Activated CD8-positive, alpha-beta T cell treated with anti-CD3 and anti-CD28 coated beads for 36 hours (primary cell): ENCODE measurements at regions not wholly inside any gene's neighbourhood (a gene's known extent, or its start where the extent isn't known, plus 50 kb on each side); places are given as distances from the start of the nearest gene placed in this dataset.

Experiments used
- ATAC-seq: fragments of 200-7000 bp; cut with Tn5 transposase; one replicate; pipeline ENCODE4 v1.10.0; 2021; ENCODE audit warnings: mild to moderate bottlenecking, moderate library complexity
- CTCF ChIA-PET: fragments of 350-600 bp; sonication (Branson Sonifier 250); formaldehyde crosslinking; loops from one replicate; lab custom pipeline; 2021; ENCODE audit warnings: antibody characterized with exemption; lab: Charles Lee
- POLR2A ChIA-PET: fragments of 350-600 bp; sonication (Branson Sonifier 250); formaldehyde crosslinking; loops from one replicate; lab custom pipeline; 2021; ENCODE audit warnings: antibody characterized with exemption; lab: Charles Lee
- DNase-seq: peaks from one replicate; pipeline ENCODE4 v3.0.0-alpha.2; 2020
- H3K27ac Mint-ChIP-seq: one replicate; pipeline ENCODE4 v1.8.0; 2021; ENCODE audit warnings: mild to moderate bottlenecking, mixed read lengths
- H3K27me3 Mint-ChIP-seq: one replicate; pipeline ENCODE4 v1.8.0; 2021; ENCODE audit warnings: mixed read lengths
- H3K36me3 Mint-ChIP-seq: one replicate; pipeline ENCODE4 v1.8.0; 2021; ENCODE audit warnings: low read depth, mixed read lengths
- H3K4me1 Mint-ChIP-seq: one replicate; pipeline ENCODE4 v1.8.0; 2021; ENCODE audit warnings: low read depth, mixed read lengths
- H3K4me3 Mint-ChIP-seq: one replicate; pipeline ENCODE4 v1.8.0; 2021; ENCODE audit warnings: mild to moderate bottlenecking, moderate library complexity, mixed read lengths
- H3K9me3 Mint-ChIP-seq: one replicate; pipeline ENCODE4 v1.8.0; 2021; ENCODE audit warnings: mixed read lengths
- CTCF ChIP-seq: fragments of 200-600 bp; IDR thresholded peaks from one replicate; pipeline ENCODE4 v1.8.0; 2022; ENCODE audit warnings: antibody characterized with exemption, mild to moderate bottlenecking
- intact Hi-C: fragments of 100-400 bp; cut with micrococcal nuclease; formaldehyde crosslinking; loops from one replicate; pipeline ENCODE4 v1.10.0; 2022

- Mint-ChIP-seq H3K4me1 (no peaks in the 10 kb centered on the region), H3K36me3 (no peaks in the 10 kb centered on the region), H3K9me3 (peaks cover 6% of the 10 kb centered on the region), H3K27me3 (no peaks in the 10 kb centered on the region), H3K27ac (no peak overlapping the region), H3K4me3 (no peak overlapping the region)
- intact Hi-C loops, result no loop called here
- DNase-seq (no peak), ATAC-seq (no peak)
- TF ChIP-seq CTCF, result no peak
- POLR2A ChIA-PET, result no interaction called here
- CTCF ChIA-PET, result no interaction called here
Measured at GRCh38 chr2:77910136-77910535, 388.0 kb upstream of the LRRTM4 start.

- ChIA-PET CTCF (no interaction called here), POLR2A (no interaction called here)
- DNase-seq (no peak), ATAC-seq (no peak)
- intact Hi-C loops, result no loop called here
- Mint-ChIP-seq H3K4me3 (no peak overlapping the region), H3K9me3 (peaks cover 8% of the 10 kb centered on the region), H3K4me1 (no peaks in the 10 kb centered on the region), H3K36me3 (no peaks in the 10 kb centered on the region), H3K27me3 (no peaks in the 10 kb centered on the region), H3K27ac (no peak overlapping the region)
- TF ChIP-seq CTCF, result no peak
Measured at GRCh38 chr2:77920838-77921366, 398.7 kb upstream of the LRRTM4 start.

GRCh38 chr2:77922567-77922966, 400.4 kb upstream of the LRRTM4 start:
- no peak for TF ChIP-seq CTCF
- intact Hi-C loops, result no loop called here
- H3K4me3 Mint-ChIP-seq, result no peak overlapping the region
- H3K27ac Mint-ChIP-seq, result no peak overlapping the region
- DNase-seq (no peak), ATAC-seq (no peak)
- H3K27me3 Mint-ChIP-seq, result no peaks in the 10 kb centered on the region
- no peaks in the 10 kb centered on the region for H3K36me3 Mint-ChIP-seq
- H3K9me3 Mint-ChIP-seq, result peaks cover 14% of the 10 kb centered on the region
- CTCF ChIA-PET, result no interaction called here
- POLR2A ChIA-PET, result no interaction called here
- H3K4me1 Mint-ChIP-seq, result no peaks in the 10 kb centered on the region

- intact Hi-C loops, result no loop called here
- no peak for ATAC-seq
- H3K27me3 Mint-ChIP-seq, result no peaks in the 10 kb centered on the region
- H3K4me1 Mint-ChIP-seq, result no peaks in the 10 kb centered on the region
- ChIA-PET CTCF (interaction anchor here (0.7 kb wide), 1 partner anchor 545 kb away, joined by 3 read pairs; no protein-coding TSS in a partner anchor), POLR2A (interaction anchor here (0.7 kb wide), 1 partner anchor 31 kb away, joined by 3 read pairs; no protein-coding TSS in a partner anchor)
- H3K36me3 Mint-ChIP-seq, result no peaks in the 10 kb centered on the region
- TF ChIP-seq CTCF, result no peak
- no peak for DNase-seq
- no peak overlapping the region for H3K27ac Mint-ChIP-seq
- H3K9me3 Mint-ChIP-seq, result peaks cover 14% of the 10 kb centered on the region
- no peak overlapping the region for H3K4me3 Mint-ChIP-seq
Measured at GRCh38 chr2:77937366-77937765, 415.2 kb upstream of the LRRTM4 start.

- intact Hi-C loops, result no loop called here
- ATAC-seq (no peak), DNase-seq (no peak)
- Mint-ChIP-seq H3K36me3 (no peaks in the 10 kb centered on the region), H3K27ac (no peak overlapping the region), H3K4me3 (no peak overlapping the region), H3K27me3 (no peaks in the 10 kb centered on the region), H3K4me1 (no peaks in the 10 kb centered on the region), H3K9me3 (peaks cover 13% of the 10 kb centered on the region)
- ChIA-PET POLR2A (no interaction called here), CTCF (no interaction called here)
- no peak for TF ChIP-seq CTCF
Measured at GRCh38 chr2:77938462-77938861, 416.3 kb upstream of the LRRTM4 start.
